H1 (cell line): ENCODE measurements at regions not wholly inside any gene's neighbourhood (a gene's known extent, or its start where the extent isn't known, plus 50 kb on each side); places are given as distances from the start of the nearest gene placed in this dataset.

Experiments
- ATF3 ChIP-seq: IDR thresholded peaks from 2 replicates; pipeline ENCODE4 v1.6.1; 2011; ENCODE audit warnings: low read depth, mild to moderate bottlenecking, low read length; ENCODE audit not compliant: insufficient read depth
- HDAC2 ChIP-seq, 2 experiments: fragments of 300-600 bp in 1 of 2; sonication (generic) in 1 of 2; IDR thresholded peaks; 2 replicates each; pipeline ENCODE4 v1.6.1; 2011 to 2012; ENCODE audit warnings: low read depth in 2 of 2, low read length in 2 of 2, mild to moderate bottlenecking in 2 of 2, moderate library complexity in 2 of 2, borderline replicate concordance in 1 of 2, inconsistent platforms in 1 of 2
- RFX5 ChIP-seq: IDR thresholded peaks from 2 replicates; pipeline ENCODE4 v1.6.1; 2011; ENCODE audit warnings: low read depth, low read length, improper control_type of control experiment, borderline replicate concordance
- RNF2 ChIP-seq: fragments of 200-900, 300-1000 bp; sonication (generic); IDR thresholded peaks from 2 replicates; pipeline ENCODE4 v1.7.1; 2016; ENCODE audit warnings: borderline replicate concordance, low read depth, mild to moderate bottlenecking, antibody characterized with exemption, low read length; ENCODE audit not compliant: poor library complexity, severe bottlenecking; ENCODE audit errors: missing control alignments
- SP1 ChIP-seq: IDR thresholded peaks from 2 replicates; pipeline ENCODE4 v1.6.1; 2011; ENCODE audit warnings: low read depth, low read length

- TF ChIP-seq RFX5: no peak
- no peak for TF ChIP-seq HDAC2 (IDR thresholded peaks at IDR 0.05; ENCODE audit: borderline replicate concordance in 1 of 2, low read depth in 2 of 2, low read length in 2 of 2)
- no peak for TF ChIP-seq RNF2
- no peak for TF ChIP-seq ATF3
- no peak for TF ChIP-seq SP1
These were observed 63.9 kb upstream of the ST8SIA6 start (continued) for GRCh38 chr10:17518338-17518737.
